ENCODE measurements at regions not wholly inside any gene's neighbourhood (a gene's known extent, or its start where the extent isn't known, plus 50 kb on each side); places are given as distances from the start of the nearest gene placed in this dataset.
A peak's percentile ranks its signal among the peaks of the same experiment; 100 is the strongest.

- DNase-seq: no peak
These were observed 83.3 kb downstream of the EDEM1 start for GRCh38 chr3:5270666-5271371.

- no peak for DNase-seq
These were observed 83.8 kb downstream of the EDEM1 start for GRCh38 chr3:5271372-5271683.

- DNase-seq: no peak
These were observed 84.9 kb downstream of the EDEM1 start for GRCh38 chr3:5272387-5272786.

- DNase-seq: no peak
These were observed 86.6 kb downstream of the EDEM1 start for GRCh38 chr3:5274091-5274490.

- peak; percentile 89 for DNase-seq
These were observed 88.0 kb downstream of the EDEM1 start for GRCh38 chr3:5275529-5275928.

GRCh38 chr3:5276934-5277333 is 89.4 kb downstream of the EDEM1 start:
- DNase-seq: no peak

- DNase-seq: no peak
These were observed 90.2 kb downstream of the EDEM1 start for GRCh38 chr3:5277612-5278236.

GRCh38 chr3:5278666-5279065 is 91.2 kb downstream of the EDEM1 start:
- DNase-seq: peak; percentile 35

GRCh38 chr3:5282703-5283102 is 95.2 kb downstream of the EDEM1 start:
- no peak for DNase-seq

GRCh38 chr3:5285439-5285838 is 97.9 kb downstream of the EDEM1 start:
- no peak for DNase-seq

GRCh38 chr3:5290915-5291314 is 103.4 kb downstream of the EDEM1 start:
- no peak for DNase-seq

- no peak for DNase-seq
These were observed 105.0 kb downstream of the EDEM1 start for GRCh38 chr3:5292512-5292911.

- no peak for DNase-seq
These were observed 105.7 kb downstream of the EDEM1 start for GRCh38 chr3:5293207-5293606.

GRCh38 chr3:5294356-5294755 is 106.8 kb downstream of the EDEM1 start:
- peak; percentile 83 for DNase-seq

GRCh38 chr3:5295191-5295690 is 107.7 kb downstream of the EDEM1 start:
- no peak for DNase-seq

- DNase-seq: no peak
These were observed 108.9 kb downstream of the EDEM1 start for GRCh38 chr3:5296362-5296761.

- DNase-seq: no peak
These were observed 110.4 kb downstream of the EDEM1 start for GRCh38 chr3:5297895-5298294.

GRCh38 chr3:5298453-5298852 is 110.9 kb downstream of the EDEM1 start:
- DNase-seq: no peak

GRCh38 chr3:5299161-5299560 is 111.7 kb downstream of the EDEM1 start:
- no peak for DNase-seq

- no peak for DNase-seq
These were observed 113.1 kb downstream of the EDEM1 start for GRCh38 chr3:5300638-5301037.

- DNase-seq: peak; percentile 45
These were observed 114.3 kb downstream of the EDEM1 start for GRCh38 chr3:5301651-5302297.

- no peak for DNase-seq
These were observed 115.2 kb downstream of the EDEM1 start for GRCh38 chr3:5302661-5303060.

- DNase-seq: no peak
These were observed 116.7 kb downstream of the EDEM1 start for GRCh38 chr3:5304188-5304587.
